ENCODE measurements at regions not wholly inside any gene's neighbourhood (a gene's known extent, or its start where the extent isn't known, plus 50 kb on each side); places are given as distances from the start of the nearest gene placed in this dataset.

GRCh38 chr1:72498371-72498770 lies 216.0 kb upstream of the NEGR1 start:
- Mint-ChIP-seq H3K4me1 (no peaks in the 10 kb centered on the region), H3K36me3 (ENCODE audit: low read depth) (no peaks in the 10 kb centered on the region), H3K27ac (no peak overlapping the region), H3K27me3 (no peaks in the 10 kb centered on the region), H3K4me3 (no peak overlapping the region)
- DNase-seq = no peak
- ATAC-seq = no peak
- H3K9me3 ChIP-seq (ENCODE audit: control insufficient read depth, low read length, poor library complexity, severe bottlenecking) = no peaks in the 10 kb centered on the region

GRCh38 chr1:72489801-72490200 lies 207.5 kb upstream of the NEGR1 start:
- no peak overlapping the region for H3K4me3 Mint-ChIP-seq
- H3K27ac Mint-ChIP-seq = no peak overlapping the region
- no peaks in the 10 kb centered on the region for H3K4me1 Mint-ChIP-seq
- no peaks in the 10 kb centered on the region for H3K36me3 Mint-ChIP-seq (ENCODE audit: low read depth)
- no peaks in the 10 kb centered on the region for H3K9me3 ChIP-seq (ENCODE audit: control insufficient read depth, low read length, poor library complexity, severe bottlenecking)
- ATAC-seq (no peak), DNase-seq (no peak)
- no peaks in the 10 kb centered on the region for H3K27me3 Mint-ChIP-seq

- Mint-ChIP-seq H3K27ac (no peak overlapping the region), H3K4me3 (no peak overlapping the region), H3K36me3 (ENCODE audit: low read depth) (no peaks in the 10 kb centered on the region), H3K27me3 (no peaks in the 10 kb centered on the region), H3K4me1 (no peaks in the 10 kb centered on the region)
- no peak for ATAC-seq
- DNase-seq = no peak
- no peaks in the 10 kb centered on the region for H3K9me3 ChIP-seq (ENCODE audit: control insufficient read depth, low read length, poor library complexity, severe bottlenecking)
Observed at GRCh38 chr1:72485801-72486200, 203.5 kb upstream of the NEGR1 start.

- no peaks in the 10 kb centered on the region for H3K36me3 Mint-ChIP-seq (ENCODE audit: low read depth)
Observed at GRCh38 chr1:72483846-72484357, 201.6 kb upstream of the NEGR1 start.

GRCh38 chr1:72482736-72483413 lies 200.5 kb upstream of the NEGR1 start:
- no peaks in the 10 kb centered on the region for H3K9me3 ChIP-seq (ENCODE audit: control insufficient read depth, low read length, poor library complexity, severe bottlenecking)
- no peaks in the 10 kb centered on the region for H3K27me3 Mint-ChIP-seq
- DNase-seq (no peak), ATAC-seq (no peak)
- H3K36me3 Mint-ChIP-seq (ENCODE audit: low read depth) = no peaks in the 10 kb centered on the region
- H3K27ac Mint-ChIP-seq = no peak overlapping the region
- no peaks in the 10 kb centered on the region for H3K4me1 Mint-ChIP-seq
- no peak overlapping the region for H3K4me3 Mint-ChIP-seq

More at GRCh38 chr1:72483846-72484357, 201.6 kb upstream of the NEGR1 start:
- ATAC-seq (no peak), DNase-seq (no peak)
- Mint-ChIP-seq H3K4me1 (no peaks in the 10 kb centered on the region), H3K27ac (no peak overlapping the region), H3K4me3 (no peak overlapping the region), H3K27me3 (no peaks in the 10 kb centered on the region)
- no peaks in the 10 kb centered on the region for H3K9me3 ChIP-seq (ENCODE audit: control insufficient read depth, low read length, poor library complexity, severe bottlenecking)

- Mint-ChIP-seq H3K27ac (no peak overlapping the region), H3K4me1 (no peaks in the 10 kb centered on the region), H3K4me3 (no peak overlapping the region), H3K27me3 (no peaks in the 10 kb centered on the region), H3K36me3 (ENCODE audit: low read depth) (no peaks in the 10 kb centered on the region)
- DNase-seq = no peak
- H3K9me3 ChIP-seq (ENCODE audit: control insufficient read depth, low read length, poor library complexity, severe bottlenecking) = no peaks in the 10 kb centered on the region
- no peak for ATAC-seq
Observed at GRCh38 chr1:72481420-72481970, 199.2 kb upstream of the NEGR1 start.

GRCh38 chr1:72466376-72466775 lies 184.0 kb upstream of the NEGR1 start:
- Mint-ChIP-seq H3K36me3 (ENCODE audit: low read depth) (no peaks in the 10 kb centered on the region), H3K4me1 (no peaks in the 10 kb centered on the region), H3K27ac (no peak overlapping the region), H3K4me3 (no peak overlapping the region), H3K27me3 (no peaks in the 10 kb centered on the region)
- H3K9me3 ChIP-seq (ENCODE audit: control insufficient read depth, low read length, poor library complexity, severe bottlenecking) = no peaks in the 10 kb centered on the region
- ATAC-seq = no peak
- DNase-seq = no peak

- H3K27me3 Mint-ChIP-seq = no peaks in the 10 kb centered on the region
- H3K27ac Mint-ChIP-seq = no peak overlapping the region
- no peaks in the 10 kb centered on the region for H3K9me3 ChIP-seq (ENCODE audit: control insufficient read depth, low read length, poor library complexity, severe bottlenecking)
- no peaks in the 10 kb centered on the region for H3K4me1 Mint-ChIP-seq
- ATAC-seq (no peak), DNase-seq (no peak)
- H3K4me3 Mint-ChIP-seq = no peak overlapping the region
- no peaks in the 10 kb centered on the region for H3K36me3 Mint-ChIP-seq (ENCODE audit: low read depth)
Observed at GRCh38 chr1:72462186-72462905, 180.0 kb upstream of the NEGR1 start.

- ATAC-seq = no peak
- Mint-ChIP-seq H3K4me3 (no peak overlapping the region), H3K27me3 (no peaks in the 10 kb centered on the region)
Observed at GRCh38 chr1:72442262-72442661, 159.9 kb upstream of the NEGR1 start.

GRCh38 chr1:72439036-72439435 lies 156.7 kb upstream of the NEGR1 start:
- DNase-seq (no peak), ATAC-seq (no peak)
- Mint-ChIP-seq H3K27ac (no peak overlapping the region), H3K36me3 (ENCODE audit: low read depth) (no peaks in the 10 kb centered on the region), H3K4me3 (no peak overlapping the region), H3K27me3 (no peaks in the 10 kb centered on the region), H3K4me1 (no peaks in the 10 kb centered on the region)
- no peaks in the 10 kb centered on the region for H3K9me3 ChIP-seq (ENCODE audit: control insufficient read depth, low read length, poor library complexity, severe bottlenecking)

More at GRCh38 chr1:72442262-72442661, 159.9 kb upstream of the NEGR1 start:
- DNase-seq = no peak
- no peak overlapping the region for H3K27ac Mint-ChIP-seq
- no peaks in the 10 kb centered on the region for H3K9me3 ChIP-seq (ENCODE audit: control insufficient read depth, low read length, poor library complexity, severe bottlenecking)
- H3K36me3 Mint-ChIP-seq (ENCODE audit: low read depth) = no peaks in the 10 kb centered on the region
- no peaks in the 10 kb centered on the region for H3K4me1 Mint-ChIP-seq

GRCh38 chr1:72438270-72438669 lies 155.9 kb upstream of the NEGR1 start:
- H3K9me3 ChIP-seq (ENCODE audit: control insufficient read depth, low read length, poor library complexity, severe bottlenecking) = no peaks in the 10 kb centered on the region
- no peaks in the 10 kb centered on the region for H3K27me3 Mint-ChIP-seq
- no peaks in the 10 kb centered on the region for H3K4me1 Mint-ChIP-seq
- ATAC-seq (no peak), DNase-seq (no peak)
- H3K27ac Mint-ChIP-seq = no peak overlapping the region
- no peaks in the 10 kb centered on the region for H3K36me3 Mint-ChIP-seq (ENCODE audit: low read depth)
- H3K4me3 Mint-ChIP-seq = no peak overlapping the region

- no peak for ATAC-seq
- no peak for DNase-seq
- Mint-ChIP-seq H3K4me3 (no peak overlapping the region), H3K4me1 (no peaks in the 10 kb centered on the region), H3K27ac (no peak overlapping the region), H3K36me3 (ENCODE audit: low read depth) (no peaks in the 10 kb centered on the region), H3K27me3 (no peaks in the 10 kb centered on the region)
- H3K9me3 ChIP-seq (ENCODE audit: control insufficient read depth, low read length, poor library complexity, severe bottlenecking) = no peaks in the 10 kb centered on the region
Observed at GRCh38 chr1:72435025-72435424, 152.7 kb upstream of the NEGR1 start.

GRCh38 chr1:72434070-72434469 lies 151.7 kb upstream of the NEGR1 start:
- H3K4me3 Mint-ChIP-seq = no peak overlapping the region

More at GRCh38 chr1:72434070-72434469, 151.7 kb upstream of the NEGR1 start:
- no peak for ATAC-seq
- H3K4me1 Mint-ChIP-seq = no peaks in the 10 kb centered on the region
- H3K36me3 Mint-ChIP-seq (ENCODE audit: low read depth) = no peaks in the 10 kb centered on the region
- H3K27ac Mint-ChIP-seq = no peak overlapping the region
- H3K27me3 Mint-ChIP-seq = no peaks in the 10 kb centered on the region
- H3K9me3 ChIP-seq (ENCODE audit: control insufficient read depth, low read length, poor library complexity, severe bottlenecking) = no peaks in the 10 kb centered on the region
- DNase-seq = no peak

All from T-helper 17 cell (primary cell).